GM03348 (cell line): ENCODE measurements at regions not wholly inside any gene's neighbourhood (a gene's known extent, or its start where the extent isn't known, plus 50 kb on each side); places are given as distances from the start of the nearest gene placed in this dataset.
A peak's percentile ranks its signal among the peaks of the same experiment; 100 is the strongest.

Experiments
- DNase-seq: peaks from one replicate; pipeline ENCODE4 v3.0.0; 2012; ENCODE audit warnings: low spot score

DNA sequence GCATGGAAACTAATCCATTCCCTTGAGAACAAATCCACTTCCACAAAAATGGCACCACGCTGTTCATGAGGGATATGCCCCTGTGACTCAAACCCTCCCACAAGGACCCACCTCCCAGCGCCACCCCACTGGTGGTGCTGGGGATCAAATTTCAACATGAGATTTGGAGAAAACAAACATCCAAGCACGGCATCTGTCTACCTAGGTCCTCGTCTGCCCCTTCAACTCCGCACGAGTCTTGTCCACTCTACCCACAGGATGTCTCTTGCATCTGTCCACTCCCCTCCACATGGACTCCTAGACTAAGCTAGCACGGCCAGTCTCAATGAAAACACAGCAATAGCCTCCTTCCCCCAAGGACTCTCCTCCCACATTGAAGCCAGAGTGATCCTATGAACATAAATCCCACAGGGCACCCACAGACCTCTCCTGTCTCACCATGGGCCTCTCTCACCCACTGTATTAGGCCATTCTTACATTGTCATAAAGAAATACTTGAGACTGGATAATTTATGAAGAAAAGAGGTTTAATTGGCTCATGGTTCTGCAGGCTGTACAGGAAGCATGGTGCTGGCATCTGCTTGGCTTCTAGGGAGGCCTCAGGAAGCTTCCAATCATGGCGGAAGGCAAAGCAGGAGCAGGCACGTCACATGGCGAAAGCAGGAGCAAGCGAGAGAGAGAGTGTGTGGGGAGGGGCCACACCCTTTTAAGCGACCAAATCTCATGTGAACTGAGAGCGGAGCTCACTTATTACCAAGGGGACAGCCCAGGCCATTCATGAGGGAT lies 101.4 kb downstream of the TOMM20 start:
- no peak for DNase-seq

DNA sequence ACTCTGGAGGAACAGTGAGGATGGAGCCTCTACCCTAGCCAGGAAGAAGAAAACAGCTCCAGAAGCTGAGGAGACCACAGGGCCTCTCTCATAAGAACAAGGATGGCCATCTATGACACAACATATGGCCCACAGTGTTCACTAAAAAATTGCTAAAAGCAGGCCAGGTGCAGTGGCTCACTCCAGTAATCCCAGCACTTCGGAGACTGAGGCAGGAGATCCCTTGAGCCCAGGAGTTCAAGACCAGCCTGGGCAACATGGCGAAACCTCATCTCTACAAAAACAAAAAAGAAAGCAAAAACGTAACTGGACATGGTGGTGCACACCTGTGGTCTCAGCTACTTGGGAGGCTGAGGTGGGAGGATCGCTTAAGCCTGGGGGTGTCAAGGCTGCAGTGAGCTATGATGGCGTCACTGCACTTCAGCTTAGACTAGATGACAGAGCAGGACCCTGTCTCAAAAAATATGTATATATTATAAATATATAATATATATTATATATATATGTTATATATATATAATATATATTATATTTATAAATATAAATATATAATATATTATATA lies 103.1 kb downstream of the TOMM20 start:
- DNase-seq = no peak

DNA sequence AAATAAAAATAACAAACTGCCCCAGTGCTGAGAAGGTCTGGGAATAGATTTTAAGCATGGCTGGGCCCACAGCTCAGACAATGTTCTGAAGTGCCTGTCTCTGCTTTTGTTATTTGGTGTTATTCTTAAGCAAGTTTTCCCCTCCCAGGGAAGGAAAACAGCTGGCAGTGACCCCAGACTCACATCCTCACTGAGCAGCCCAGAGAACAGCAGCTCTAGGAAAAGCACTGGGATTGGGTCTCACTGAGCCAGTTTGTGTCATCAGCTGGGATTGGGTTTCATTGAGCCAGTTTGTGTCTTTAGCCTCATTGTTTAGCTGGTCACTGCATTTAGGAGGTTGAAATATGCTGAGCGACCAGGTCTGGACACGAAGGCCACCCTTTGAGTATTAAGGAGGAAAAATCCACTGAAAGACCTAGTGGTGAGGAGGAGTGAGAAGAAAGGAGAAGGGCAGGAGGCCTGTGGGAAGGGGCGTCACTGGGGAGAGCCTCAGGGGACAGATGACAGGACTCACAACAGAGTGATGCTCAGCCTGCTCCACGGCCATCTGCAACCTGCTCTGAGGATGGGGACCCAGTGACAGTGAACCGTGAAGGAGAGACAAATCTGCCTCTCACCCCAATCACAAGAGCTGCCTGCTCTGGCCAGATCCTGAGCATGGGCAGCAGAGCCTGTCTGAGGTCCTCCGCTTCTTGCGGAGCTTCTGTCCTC lies 103.8 kb downstream of the TOMM20 start:
- no peak for DNase-seq

DNA sequence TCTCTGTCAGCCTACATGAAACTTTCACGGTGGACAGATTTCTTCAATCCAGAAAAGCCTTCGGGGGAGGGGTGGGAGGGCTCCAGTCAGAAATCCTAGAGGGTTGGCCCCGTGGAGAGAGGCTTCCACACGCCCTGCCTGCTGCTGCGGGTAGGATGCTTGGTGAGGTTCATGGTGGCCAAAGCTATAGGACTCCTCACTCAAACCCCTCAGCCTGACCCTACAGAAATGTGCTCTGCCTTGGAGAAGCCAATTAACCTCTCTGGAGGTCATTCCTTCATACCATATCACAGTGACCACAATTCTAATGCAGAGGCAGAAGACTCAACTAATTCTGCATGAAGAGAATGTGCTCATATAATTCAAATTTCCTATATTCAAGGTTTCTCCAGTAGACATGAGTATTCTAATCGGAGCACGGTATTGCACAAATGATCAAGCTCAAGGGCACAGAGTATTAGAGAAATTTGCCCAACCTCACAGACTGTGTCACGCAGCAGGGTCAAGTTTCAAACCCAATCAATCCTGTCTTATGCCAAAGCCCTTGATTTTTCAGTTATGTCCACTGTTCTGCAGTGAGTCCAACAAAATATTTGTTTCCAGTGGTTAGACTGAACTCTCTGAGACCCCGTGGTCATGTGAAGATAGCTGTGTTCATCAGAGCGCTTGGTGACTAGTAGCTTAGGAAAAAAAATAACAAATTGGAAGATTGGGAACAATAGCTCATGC lies 104.8 kb downstream of the TOMM20 start:
- no peak for DNase-seq

DNA sequence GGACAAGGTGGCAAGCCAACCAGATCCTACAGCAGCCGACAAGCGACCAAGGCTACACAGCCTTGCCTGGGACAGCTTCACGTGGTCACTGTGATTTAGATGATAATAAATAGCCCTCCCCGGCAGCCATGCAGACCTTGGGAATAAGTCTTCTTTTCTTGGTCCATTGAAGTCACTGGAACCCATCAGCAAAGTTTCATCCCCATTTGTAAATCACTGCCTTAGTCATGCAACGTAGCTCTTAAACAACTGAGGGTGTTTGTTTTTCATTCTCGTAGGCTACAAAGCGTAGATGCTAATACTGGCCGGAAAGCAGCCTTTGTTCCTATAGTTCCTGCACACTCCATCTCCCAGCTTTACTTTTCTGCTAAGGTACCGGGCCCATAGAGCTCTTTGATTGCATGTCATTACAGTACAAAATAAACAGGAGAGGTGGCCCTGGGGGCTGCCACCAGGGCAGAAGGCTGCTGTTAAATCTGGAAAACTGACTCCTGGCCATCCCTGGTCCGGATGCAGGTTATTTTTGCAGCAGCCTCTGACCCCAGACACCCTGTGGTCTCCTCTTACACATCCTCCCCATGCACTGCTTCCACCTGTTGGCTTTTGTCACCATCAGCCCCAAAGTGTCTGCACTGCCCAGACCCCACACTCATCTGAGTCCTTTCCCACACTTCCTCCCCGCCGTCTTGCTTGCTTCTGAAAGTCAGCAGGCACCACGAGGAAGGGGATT lies 105.5 kb downstream of the TOMM20 start:
- no peak for DNase-seq

DNA sequence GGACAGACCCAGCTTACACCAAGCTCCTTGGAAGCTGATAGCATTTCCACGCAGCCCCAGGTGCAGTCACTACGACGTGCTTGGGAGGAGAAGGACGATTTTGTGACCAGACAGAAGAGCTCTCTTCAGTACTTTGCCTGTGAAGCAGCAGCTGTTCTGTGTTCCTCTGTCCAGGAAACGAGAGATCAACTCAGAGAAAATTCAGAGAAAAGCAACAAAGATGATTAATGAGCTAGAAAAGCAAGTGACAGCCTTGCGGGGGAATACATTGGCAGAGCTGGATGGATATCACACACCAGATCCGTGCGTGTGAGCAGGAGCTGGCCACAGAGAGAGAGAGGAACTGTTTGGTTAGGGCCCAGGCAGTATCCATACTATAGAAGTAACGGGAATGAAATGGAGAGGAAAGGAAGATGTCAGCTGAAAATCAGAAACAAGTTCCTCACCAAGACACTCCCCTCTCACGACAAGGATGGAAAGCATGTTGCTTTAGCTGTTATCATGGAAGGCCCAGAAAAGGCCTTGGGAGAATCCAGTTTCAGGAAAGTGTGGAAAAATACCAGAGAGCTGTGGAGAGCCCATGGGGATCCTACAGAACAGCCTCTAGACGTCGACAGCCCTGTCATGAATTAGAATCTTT lies 106.2 kb downstream of the TOMM20 start:
- DNase-seq = no peak

DNA sequence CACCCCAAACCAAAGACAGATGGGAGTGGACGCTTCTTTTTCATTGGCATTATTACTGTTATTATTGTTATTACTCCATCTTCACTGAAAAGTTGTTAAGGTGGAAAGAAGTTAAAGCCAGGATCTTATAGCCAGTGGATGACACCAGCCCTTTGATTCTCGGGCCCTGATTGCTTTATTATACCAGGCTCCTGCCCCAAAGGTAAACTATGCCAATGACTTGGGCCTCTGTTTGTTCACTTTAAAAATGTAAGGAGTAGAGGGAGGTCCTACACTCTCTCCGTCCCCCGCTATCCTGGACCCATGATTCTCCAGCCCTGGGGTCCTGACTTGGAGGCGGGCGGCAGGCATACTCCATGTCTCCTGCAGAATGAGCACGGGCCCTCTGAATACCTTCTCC lies 106.8 kb downstream of the TOMM20 start:
- no peak for DNase-seq

DNA sequence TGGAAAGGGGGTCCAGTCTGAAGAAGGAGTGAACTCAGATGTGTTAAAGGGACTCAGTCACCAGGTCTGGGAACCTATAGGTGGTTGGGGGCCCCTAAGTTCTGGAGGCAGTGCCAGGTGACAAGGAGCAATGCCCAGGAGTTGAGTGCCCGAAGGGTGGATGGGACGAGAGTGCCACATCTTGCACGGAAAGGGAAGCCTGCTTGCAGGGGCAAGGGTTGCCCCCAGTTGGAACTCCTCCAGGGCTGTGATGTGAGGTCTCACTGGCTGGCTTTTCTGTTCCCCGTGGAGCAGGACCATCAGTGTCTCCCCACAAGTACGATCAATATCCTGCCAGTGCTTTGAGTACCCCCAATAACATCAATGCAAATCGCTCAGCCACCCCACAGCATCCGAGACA lies 107.3 kb downstream of the TOMM20 start:
- no peak for DNase-seq

DNA sequence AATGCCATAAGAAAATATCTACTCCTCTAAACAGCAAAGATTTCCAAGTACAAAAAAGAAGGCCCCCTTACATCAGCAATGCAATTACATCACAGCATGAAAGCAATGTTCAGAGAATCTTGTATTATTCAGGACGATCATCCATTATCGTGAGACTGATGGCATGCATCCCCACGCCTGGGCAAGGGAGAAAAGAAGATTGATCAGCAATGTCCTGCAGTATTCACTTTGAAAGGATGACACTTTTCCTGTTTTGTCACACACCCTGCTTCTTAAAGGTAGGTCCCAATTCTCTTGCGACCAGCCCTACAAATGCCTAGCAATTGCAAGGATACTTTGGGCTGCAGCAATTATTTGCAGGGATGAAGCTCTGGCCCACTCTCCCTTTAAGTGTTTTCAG lies 108.7 kb downstream of the TOMM20 start:
- no peak for DNase-seq

DNA sequence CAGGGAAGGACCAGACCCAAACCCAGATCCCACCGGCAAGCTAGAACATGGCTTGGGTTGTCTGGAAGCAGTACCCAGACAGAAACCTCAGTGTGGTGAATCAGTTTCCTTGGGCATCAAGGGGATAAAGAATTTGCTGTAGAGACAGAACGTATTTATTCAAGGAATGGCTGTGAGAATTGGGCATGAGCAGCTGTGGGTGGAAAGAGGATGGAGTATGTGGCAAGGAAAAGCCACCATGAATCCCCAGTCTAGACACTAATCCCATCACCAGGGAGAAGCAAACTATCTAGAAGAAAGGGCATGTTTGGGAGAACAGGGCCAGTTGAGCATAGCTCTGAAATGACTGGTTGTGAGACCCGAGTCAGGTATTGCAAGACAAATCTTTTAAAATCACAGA lies 109.2 kb downstream of the TOMM20 start:
- DNase-seq = no peak

DNA sequence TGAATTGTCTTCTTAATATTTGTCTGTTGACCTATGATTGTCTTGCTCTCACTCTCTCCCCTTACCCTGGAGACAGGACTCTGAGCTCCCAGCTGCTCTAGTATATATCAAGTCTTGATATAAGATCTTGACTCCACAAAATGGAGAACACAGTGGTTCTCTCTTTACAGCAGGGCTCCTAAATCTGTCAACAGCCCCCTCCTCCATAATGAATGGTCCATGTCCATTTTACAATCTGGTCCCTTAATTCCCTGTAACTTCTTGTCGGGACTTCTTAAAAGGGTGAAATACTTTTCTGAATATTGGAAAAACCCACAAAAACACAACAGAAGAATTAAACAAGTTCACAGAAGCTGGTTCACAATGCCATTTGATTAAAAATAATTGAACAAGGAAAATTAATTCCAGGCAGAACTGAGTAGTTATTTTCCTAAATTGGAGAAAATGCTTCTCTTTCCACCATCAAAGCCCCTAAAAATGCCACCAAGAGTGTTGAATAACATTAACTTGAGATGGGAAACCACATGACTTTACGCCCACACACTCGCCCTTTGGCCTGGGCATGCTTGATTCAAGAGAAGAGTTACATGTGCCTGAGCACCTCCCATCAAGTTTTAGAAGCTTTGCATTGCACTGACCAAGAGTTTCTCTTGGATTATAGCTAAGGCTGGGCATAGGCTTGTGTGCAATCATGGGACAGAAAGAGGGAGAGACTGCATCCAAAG lies 109.8 kb downstream of the TOMM20 start:
- no peak for DNase-seq

DNA sequence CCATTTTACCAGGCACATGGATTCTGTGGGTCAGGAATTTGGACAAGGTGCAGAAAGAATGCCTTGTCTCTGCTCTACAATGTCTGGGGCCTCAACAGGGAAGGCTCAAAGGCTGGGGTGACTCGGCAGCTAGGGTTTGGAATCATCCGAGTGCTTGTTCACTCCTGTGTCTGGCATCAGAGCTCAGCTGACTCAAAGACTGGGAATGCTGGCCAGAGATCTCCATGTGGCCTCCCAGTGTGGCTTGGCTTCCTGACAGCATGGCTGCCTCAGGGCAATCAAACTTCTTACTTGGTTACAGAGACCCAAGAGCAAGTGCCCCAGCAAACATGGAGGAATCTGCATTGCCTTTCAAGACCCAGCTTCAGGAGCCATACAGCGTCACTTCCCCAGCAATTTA lies 110.5 kb downstream of the TOMM20 start:
- DNase-seq = peak; percentile 82

DNA sequence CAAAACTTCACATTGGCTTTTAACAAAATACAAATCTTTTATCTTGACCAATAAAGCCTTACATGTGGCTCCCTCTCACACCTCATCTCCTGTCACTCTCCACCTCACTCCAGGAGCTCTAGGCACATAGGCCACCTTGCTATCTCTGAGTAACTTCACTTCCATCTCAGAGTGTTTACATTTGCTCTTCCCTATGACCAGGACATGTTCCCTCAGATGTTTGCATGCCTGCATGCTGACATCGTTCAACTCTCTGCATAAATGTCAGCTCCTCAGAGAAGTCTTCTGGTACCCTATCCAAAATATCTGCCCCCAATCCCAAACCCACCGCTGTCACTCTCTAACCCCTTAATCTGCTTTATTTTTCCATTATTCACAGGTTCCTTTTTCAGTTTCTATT lies 110.9 kb downstream of the TOMM20 start:
- no peak for DNase-seq

DNA sequence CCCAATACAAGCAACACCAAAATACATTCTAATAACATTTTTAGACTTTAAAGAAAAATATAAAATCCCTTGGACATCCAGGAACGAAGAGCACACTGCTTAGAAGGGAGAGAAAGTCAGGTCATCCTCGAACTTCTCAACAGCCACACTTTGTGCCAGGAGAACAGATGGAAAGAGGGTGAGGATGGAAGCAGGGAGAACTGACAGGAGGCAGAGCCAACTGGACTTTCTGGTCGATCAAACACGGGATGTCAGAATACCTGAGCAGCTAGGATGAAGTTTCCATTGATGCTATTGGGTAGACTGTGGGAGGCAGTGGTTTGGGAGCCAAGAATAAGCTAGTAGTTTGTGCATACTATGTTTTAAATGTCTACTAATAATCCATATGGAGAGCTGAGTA lies 111.4 kb downstream of the TOMM20 start:
- no peak for DNase-seq

DNA sequence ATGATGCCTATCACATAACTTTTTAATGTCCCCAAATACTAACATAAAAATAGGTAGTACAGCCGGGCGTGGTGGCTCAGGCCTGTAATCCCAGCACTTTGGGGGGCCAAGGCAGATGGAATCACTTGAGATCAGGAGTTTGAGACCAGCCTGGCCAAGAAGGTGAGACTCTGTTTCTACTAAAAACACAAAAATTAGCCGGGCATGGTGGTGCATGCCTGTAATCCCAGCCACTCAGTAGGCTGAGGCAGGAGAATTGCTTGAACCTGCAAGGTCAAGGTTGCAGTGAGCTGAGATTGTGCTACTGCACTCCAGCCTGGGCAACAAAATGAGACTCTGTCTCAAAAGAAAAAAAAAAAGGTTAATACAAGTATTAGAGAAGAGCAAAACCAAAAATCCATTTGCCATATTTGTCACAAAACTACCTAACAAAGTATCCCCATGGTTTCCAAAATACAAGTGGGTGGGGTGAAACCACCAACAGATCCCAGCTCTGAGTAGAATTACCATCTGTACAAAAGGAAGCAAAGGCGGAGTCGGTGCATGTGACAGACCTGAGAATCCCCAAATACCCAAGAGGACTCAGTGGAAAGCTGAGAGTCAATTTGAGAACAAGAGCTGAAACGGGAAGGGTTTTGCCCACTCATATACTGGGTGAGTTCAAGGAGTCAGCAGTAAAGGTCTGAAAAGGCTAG lies 113.2 kb downstream of the TOMM20 start:
- no peak for DNase-seq

DNA sequence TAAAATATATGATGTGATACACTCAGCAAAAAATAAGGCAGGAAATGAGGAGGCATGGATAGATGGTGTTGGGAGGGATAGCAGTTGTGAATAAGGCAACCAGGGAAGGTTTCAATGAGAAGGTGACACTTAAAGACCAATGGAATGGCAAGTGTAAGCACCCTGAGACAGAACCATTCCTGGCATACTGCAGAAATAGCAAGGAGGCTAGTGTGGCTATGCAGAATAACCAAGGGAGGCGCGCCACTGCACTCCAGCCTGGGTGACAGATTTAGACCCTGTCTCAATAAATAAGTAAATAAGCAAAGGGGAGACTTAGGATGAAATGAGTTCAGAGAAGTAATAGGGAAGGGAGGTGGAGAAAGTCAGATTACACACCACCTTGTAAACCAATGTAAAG lies 113.9 kb downstream of the TOMM20 start:
- no peak for DNase-seq

DNA sequence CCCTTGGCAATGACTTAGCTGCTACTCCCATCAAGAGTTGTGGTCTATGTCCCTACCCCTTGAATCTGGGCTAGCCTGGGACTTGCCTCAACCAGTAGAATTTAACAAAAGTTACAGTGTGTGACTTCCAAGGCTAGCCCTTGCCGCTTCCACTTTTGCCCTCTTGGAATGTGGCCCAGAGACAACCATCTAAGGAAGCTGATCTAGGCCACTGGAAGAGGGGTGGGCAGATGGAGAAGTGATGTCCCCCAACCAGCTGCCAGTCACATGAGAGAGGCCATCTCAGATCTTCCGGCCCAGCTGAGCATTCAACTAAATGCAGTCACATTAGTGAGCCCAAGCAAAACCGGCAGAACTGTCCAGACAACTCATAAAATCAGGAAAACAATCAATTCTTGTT lies 115.1 kb downstream of the TOMM20 start:
- no peak for DNase-seq

DNA sequence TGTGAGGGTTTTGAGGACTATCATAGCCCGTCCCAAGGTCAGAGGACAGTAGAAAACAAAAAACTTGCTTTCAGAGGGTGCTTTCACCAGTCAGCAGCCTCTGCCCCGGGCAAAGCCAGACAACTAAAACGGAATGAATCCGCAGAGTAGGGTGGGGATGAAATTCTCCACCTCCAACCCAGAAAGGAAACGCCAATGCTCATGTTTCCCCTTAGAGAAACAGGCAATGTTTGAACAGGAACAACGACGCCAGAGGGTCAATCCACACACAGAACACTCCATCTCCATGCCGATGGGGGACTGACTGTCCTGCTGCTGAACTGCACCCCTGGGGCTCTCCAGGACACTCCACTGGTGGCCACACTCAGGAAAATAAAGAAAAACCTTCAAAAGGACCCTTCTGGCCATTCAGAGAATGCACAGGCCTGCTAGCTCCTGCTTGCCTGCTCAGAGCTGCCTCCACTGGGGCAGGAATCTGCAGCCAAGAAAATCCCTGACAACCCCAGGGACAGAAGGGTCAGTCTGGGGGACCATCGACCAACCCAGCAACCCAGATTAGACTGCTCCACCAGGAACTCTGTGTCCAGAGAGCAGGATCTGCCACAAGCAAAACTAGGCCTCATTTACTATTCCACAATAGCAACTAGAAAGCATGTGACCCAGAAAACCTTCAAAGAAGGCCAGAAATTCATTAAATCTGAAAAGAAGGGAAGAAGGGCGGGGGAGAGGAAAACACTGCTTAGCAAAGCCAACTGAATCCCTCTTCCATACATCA lies 116.0 kb downstream of the TOMM20 start:
- no peak for DNase-seq

DNA sequence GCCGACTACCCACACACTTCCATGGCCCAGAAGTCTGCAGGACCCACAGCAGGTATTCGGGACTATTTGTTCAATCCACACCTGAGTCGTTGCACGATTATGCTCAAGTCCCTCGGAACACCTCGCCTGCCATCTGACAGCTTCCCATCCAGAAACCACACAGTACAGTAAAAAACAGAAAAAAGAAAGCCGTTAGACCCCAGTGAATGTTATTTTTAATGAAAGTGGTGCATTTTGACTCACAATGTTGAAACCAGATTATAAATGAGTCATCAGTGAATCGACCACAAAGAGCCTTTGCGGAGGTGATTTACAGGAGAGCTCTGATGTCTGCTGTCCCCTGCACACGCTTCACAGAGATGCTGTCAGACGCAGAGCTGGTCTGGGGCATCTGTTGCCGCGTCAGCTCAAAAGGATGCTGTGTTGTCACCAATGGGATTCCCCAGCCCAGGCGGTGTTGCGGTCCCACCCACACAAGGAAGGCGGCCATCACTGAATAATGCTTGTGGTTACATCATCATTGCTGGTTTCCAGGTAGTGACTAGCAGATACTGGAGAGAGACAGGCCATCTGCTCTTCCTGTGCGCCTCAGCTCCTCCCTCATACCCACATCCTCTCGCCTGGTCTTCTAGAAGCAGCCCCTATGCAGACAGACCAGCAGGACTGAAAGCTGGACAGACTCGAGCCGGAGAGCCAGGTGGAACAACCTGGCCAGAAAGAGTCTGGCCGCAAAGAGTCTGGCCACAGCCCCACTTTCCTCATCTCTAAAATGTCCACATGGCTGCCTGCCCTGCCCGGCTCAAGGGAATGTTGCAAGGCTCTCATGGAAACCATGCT lies 116.8 kb downstream of the TOMM20 start:
- peak; percentile 90 for DNase-seq
